Vagina (tissue), 2 donors: ENCODE measurements at regions not wholly inside any gene's neighbourhood (a gene's known extent, or its start where the extent isn't known, plus 50 kb on each side); places are given as distances from the start of the nearest gene placed in this dataset.
"Not testable (repeated sequence)": the region's sequence is repeated elsewhere in the genome, so short reads cannot be mapped to it uniquely, and the experiment has no call there.

Source experiments
- DNase-seq, 2 donors: peaks; one replicate each; pipeline ENCODE4 v3.0.0-alpha.2; 2017; ENCODE audit errors: extremely low spot score in 2 of 2
- H3K27ac ChIP-seq: fragments of 200-600 bp; sonication (generic); one replicate; pipeline ENCODE4 v1.5.1; 2019
- H3K27me3 ChIP-seq: fragments of 200-600 bp; sonication (generic); one replicate; pipeline ENCODE4 v1.5.1; 2019
- H3K36me3 ChIP-seq, 2 donors: fragments of 200-600 bp; sonication (generic); one replicate each; pipeline ENCODE4 v1.5.1; 2017 to 2019
- H3K4me1 ChIP-seq: fragments of 200-600 bp; sonication (generic); one replicate; pipeline ENCODE4 v1.5.1; 2019
- H3K4me3 ChIP-seq, 2 donors: fragments of 200-600 bp; sonication (generic); 1 replicate in 1 of 2; 2 replicates in 1 of 2; pipeline ENCODE4 v1.5.1; 2016 to 2019
- H3K9me3 ChIP-seq: fragments of 200-600 bp; sonication (generic); one replicate; pipeline ENCODE4 v1.5.1; 2019
- POLR2A ChIP-seq, 2 donors: fragments of 450-650 bp; IDR thresholded peaks; one replicate each; pipeline ENCODE4 v1.6.1; 2017; ENCODE audit warnings: antibody characterized with exemption in 2 of 2, mild to moderate bottlenecking in 2 of 2, moderate library complexity in 2 of 2
- POLR2AphosphoS5 ChIP-seq, 2 donors: sonication (generic); formaldehyde crosslinking; IDR thresholded peaks; one replicate each; pipeline ENCODE4 v1.9.0; 2017; ENCODE audit warnings: antibody characterized with exemption in 2 of 2, mild to moderate bottlenecking in 2 of 2, low read depth in 1 of 2; ENCODE audit not compliant: insufficient read depth in 1 of 2
- intact Hi-C: fragments of 100-400 bp; cut with DNase I; formaldehyde crosslinking; loops from one replicate; pipeline ENCODE4 v1.15.1; 2023
- TF ChIP-seq, protein P1 (sequence below), 3 experiments: fragments of 450-650 bp in 2 of 3; fragments of 200-600 bp in 1 of 3; sonication (generic) in 1 of 3; IDR thresholded peaks; one replicate each; pipeline ENCODE4 v1.5.1; 2017 to 2019; ENCODE audit warnings: antibody characterized with exemption in 3 of 3, mild to moderate bottlenecking in 2 of 3, moderate library complexity in 2 of 3

DNA sequence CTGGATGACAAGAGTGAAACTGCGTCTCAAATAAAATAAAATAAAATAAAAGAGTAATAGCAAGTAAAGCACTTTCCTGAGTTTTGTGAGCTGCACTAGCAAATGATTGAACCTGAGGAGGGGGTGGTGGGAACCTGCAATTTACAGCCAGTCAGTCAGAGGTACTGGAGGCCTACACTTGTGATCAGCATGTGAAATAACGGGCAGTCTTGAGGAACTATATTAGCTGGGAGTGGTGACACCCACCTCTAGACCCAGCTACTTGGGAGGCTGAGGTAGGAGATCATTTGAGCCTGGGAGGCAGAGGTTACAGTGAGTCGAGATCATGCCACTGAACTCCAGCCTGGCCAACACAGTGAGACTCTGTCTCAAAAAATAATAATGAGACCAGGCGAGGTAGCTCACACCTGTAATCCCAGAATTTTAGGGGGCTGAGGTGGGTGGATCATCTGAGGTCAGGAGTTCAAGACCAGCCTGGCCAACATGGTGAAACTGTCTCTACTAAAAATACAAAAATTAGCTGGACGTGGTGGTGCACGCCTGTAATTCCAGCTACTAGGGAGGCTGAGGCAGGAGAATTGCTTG, 537.1 kb upstream of the HTR2C start:
- DNase-seq, result no peak
- Histone ChIP-seq H3K9me3 (no peaks in the 10 kb centered on the region), H3K36me3 (no peaks in the 10 kb centered on the region), H3K27me3 (no peaks in the 10 kb centered on the region), H3K4me1 (no peaks in the 10 kb centered on the region), H3K27ac (no peak overlapping the region), H3K4me3 (no peak overlapping the region)
- intact Hi-C loops, result no loop called here
- TF ChIP-seq POLR2A (IDR thresholded peaks at IDR 0.05) (no peak), POLR2AphosphoS5 (IDR thresholded peaks at IDR 0.05; ENCODE audit: insufficient read depth in 1 of 2, low read depth in 1 of 2) (no peak)
- TF ChIP-seq, protein P1, sequence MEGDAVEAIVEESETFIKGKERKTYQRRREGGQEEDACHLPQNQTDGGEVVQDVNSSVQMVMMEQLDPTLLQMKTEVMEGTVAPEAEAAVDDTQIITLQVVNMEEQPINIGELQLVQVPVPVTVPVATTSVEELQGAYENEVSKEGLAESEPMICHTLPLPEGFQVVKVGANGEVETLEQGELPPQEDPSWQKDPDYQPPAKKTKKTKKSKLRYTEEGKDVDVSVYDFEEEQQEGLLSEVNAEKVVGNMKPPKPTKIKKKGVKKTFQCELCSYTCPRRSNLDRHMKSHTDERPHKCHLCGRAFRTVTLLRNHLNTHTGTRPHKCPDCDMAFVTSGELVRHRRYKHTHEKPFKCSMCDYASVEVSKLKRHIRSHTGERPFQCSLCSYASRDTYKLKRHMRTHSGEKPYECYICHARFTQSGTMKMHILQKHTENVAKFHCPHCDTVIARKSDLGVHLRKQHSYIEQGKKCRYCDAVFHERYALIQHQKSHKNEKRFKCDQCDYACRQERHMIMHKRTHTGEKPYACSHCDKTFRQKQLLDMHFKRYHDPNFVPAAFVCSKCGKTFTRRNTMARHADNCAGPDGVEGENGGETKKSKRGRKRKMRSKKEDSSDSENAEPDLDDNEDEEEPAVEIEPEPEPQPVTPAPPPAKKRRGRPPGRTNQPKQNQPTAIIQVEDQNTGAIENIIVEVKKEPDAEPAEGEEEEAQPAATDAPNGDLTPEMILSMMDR (IDR thresholded peaks at IDR 0.05), result no peak

DNA sequence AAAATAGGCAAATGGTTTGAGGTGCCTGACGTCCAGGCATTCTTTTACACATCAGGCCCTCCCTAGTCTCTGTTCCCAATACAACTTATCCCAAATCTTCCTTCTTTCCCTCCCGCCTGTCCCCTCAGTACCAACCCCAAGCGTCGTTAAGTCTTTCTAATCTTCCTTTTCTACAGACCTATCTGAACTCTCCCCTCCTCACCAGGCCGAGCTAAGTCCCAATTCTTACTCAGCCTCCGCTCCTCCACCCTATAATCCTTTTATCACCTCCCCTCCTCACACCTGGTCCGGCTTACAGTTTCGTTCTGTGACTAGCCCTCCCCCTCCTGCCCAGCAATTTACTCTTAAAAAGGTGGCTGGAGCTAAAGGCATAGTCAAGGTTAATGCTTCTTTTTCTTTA, 542.4 kb upstream of the HTR2C start:
- H3K27me3 ChIP-seq, H3K27ac ChIP-seq, H3K4me3 ChIP-seq, H3K9me3 ChIP-seq, H3K36me3 ChIP-seq, DNase-seq, intact Hi-C loops, H3K4me1 ChIP-seq: not testable (repeated sequence)

DNA sequence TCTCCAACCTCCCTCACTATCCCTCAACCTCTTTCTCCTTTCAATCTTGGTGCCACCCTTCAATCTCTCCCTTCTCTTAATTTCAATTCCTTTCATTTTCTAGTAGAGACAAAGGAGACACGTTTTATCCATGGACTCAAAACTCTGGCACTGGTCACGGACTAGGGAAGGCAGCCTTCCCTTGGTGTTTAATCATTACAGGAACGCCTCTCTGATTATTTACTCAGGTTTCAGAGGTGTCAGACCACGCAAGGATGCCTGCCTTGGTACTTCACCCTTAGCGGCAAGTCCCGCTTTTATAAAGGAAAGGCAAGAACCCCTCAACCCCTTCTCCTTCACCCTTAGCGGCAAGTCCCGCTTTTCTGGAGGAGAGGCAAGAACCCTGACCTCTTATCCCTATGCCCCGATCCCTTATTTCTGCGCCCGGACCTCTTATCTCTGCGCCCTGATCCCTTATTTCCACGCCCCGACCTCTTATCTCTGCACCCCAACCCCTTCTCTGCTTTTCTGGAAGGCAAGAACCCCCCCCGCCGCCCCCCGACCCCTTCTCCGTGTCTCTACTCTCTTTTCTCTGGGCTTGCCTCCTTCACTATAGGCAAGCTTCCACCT, 543.1 kb upstream of the HTR2C start:
- DNase-seq, H3K4me1 ChIP-seq, intact Hi-C loops: not testable (repeated sequence)

DNA sequence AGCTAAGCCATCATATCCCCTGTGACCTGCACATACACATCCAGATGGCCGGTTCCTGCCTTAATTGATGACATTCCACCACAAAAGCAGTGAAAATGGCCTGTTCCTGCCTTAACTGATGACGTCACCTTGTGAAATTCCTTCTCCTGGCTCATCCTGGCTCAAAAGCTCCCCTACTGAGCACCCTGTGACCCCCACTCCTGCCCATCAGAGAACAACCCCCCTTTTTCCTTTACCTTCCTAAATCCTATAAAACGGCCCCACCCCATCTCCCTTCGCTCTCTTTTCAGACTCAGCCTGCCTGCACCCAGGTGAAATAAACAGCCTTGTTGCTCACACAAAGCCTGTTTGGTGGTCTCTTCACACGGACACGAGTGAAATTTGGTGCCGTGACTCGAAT, 543.8 kb upstream of the HTR2C start:
- H3K27ac ChIP-seq, H3K9me3 ChIP-seq, H3K27me3 ChIP-seq, H3K4me1 ChIP-seq, DNase-seq, H3K36me3 ChIP-seq, H3K4me3 ChIP-seq, intact Hi-C loops: not testable (repeated sequence)

More for the DNA sequence above, 543.1 kb upstream of the HTR2C start:
- H3K36me3 ChIP-seq, H3K9me3 ChIP-seq, H3K27ac ChIP-seq, H3K4me3 ChIP-seq, H3K27me3 ChIP-seq: not testable (repeated sequence)

DNA sequence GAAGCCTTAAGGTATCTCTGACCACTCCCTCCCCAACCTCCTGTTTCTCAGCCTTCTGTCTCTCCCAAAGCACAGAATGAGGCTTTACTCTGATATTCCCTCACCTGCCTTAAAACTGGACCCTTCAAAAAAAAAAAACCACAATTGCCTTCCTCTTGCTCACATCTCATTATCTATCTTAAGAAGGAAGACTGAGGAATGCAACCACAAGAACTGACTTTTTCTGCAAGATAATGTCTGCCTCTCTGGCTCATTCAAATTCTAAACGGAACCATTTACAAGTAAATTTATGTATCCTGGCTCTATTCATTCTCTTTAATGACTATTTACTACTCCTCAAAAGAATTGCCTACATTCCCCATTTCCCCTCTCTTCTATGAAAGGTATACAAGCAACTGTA, 545.5 kb upstream of the HTR2C start:
- intact Hi-C loops, result no loop called here
- no peak for DNase-seq

DNA sequence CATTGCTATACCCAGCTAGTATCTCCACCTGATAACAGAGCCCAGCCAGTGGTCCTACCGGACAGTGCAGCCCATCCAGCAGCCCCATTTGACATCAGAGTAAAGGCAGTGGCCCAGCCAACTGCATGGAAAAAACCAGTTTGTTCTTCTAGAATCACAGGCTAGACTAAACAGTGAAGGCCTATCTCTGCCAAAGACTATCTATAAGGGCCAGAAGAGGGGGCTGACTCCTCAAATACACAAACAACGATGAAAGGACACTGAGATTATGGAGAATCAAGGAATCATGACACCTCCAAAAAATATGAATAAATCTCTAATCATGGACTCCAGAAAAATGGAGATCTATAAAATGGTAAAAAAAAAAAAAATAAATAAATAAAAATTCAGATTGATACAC, 546.4 kb upstream of the HTR2C start:
- Histone ChIP-seq H3K4me1 (no peaks in the 10 kb centered on the region), H3K27ac (no peak overlapping the region), H3K27me3 (no peaks in the 10 kb centered on the region), H3K4me3 (no peak overlapping the region), H3K9me3 (no peaks in the 10 kb centered on the region), H3K36me3 (no peaks in the 10 kb centered on the region)
- intact Hi-C loops, result no loop called here
- no peak for TF ChIP-seq POLR2AphosphoS5 (IDR thresholded peaks at IDR 0.05; ENCODE audit: insufficient read depth in 1 of 2, low read depth in 1 of 2)
- TF ChIP-seq, protein P1 (IDR thresholded peaks at IDR 0.05), result no peak
- no peak for TF ChIP-seq POLR2A (IDR thresholded peaks at IDR 0.05)
- DNase-seq, result no peak

More for the DNA sequence above, 545.5 kb upstream of the HTR2C start:
- H3K9me3 ChIP-seq, result no peaks in the 10 kb centered on the region
- TF ChIP-seq POLR2AphosphoS5 (IDR thresholded peaks at IDR 0.05; ENCODE audit: insufficient read depth in 1 of 2, low read depth in 1 of 2) (no peak), POLR2A (IDR thresholded peaks at IDR 0.05) (no peak)
- TF ChIP-seq, protein P1 (IDR thresholded peaks at IDR 0.05), result no peak
- H3K4me1 ChIP-seq, result no peaks in the 10 kb centered on the region
- H3K4me3 ChIP-seq, result no peak overlapping the region
- no peak overlapping the region for H3K27ac ChIP-seq
- H3K36me3 ChIP-seq, result no peaks in the 10 kb centered on the region
- no peaks in the 10 kb centered on the region for H3K27me3 ChIP-seq
